BE2C (cell line): ENCODE measurements at regions not wholly inside any gene's neighbourhood (a gene's known extent, or its start where the extent isn't known, plus 50 kb on each side); places are given as distances from the start of the nearest gene placed in this dataset.

Source experiments
- DNase-seq: peaks from one replicate; pipeline ENCODE4 v3.0.0-alpha.2; 2020
- H3K27me3 ChIP-seq: fragments of 250-450 bp; sonication (Bioruptor Pico); 2 replicates; pipeline ENCODE4 v1.5.1; 2020; ENCODE audit warnings: mild to moderate bottlenecking
- H3K36me3 ChIP-seq: fragments of 250-450 bp; sonication (Bioruptor Pico); 2 replicates; pipeline ENCODE4 v1.5.1; 2020; ENCODE audit warnings: mild to moderate bottlenecking
- H3K4me1 ChIP-seq: fragments of 250-450 bp; sonication (Bioruptor Pico); 2 replicates; pipeline ENCODE4 v1.5.1; 2020
- H3K4me3 ChIP-seq: 2 replicates; pipeline ENCODE4 v1.5.1; 2011; ENCODE audit warnings: low read depth, low read length
- H3K9me3 ChIP-seq: fragments of 250-450 bp; sonication (Bioruptor Pico); 2 replicates; pipeline ENCODE4 v1.5.1; 2020
- CTCF ChIP-seq: IDR thresholded peaks from 2 replicates; pipeline ENCODE4 v1.5.1; 2012; ENCODE audit warnings: mild to moderate bottlenecking, low read depth, low read length

GRCh38 chr22:49627217-49628181 lies 200.2 kb downstream of the BRD1 start:
- Histone ChIP-seq H3K4me1 (no peaks in the 10 kb centered on the region), H3K9me3 (no peaks in the 10 kb centered on the region), H3K27me3 (no peaks in the 10 kb centered on the region; the same call in 1 of the 2 replicates), H3K36me3 (no peaks in the 10 kb centered on the region), H3K4me3 (no peak overlapping the region)
- DNase-seq = no peak
- TF ChIP-seq CTCF = no peak

GRCh38 chr22:49626361-49627216 lies 201.1 kb downstream of the BRD1 start:
- no peak overlapping the region for H3K4me3 ChIP-seq
- H3K4me1 ChIP-seq = no peaks in the 10 kb centered on the region
- DNase-seq = no peak
- TF ChIP-seq CTCF = no peak
- no peaks in the 10 kb centered on the region for H3K9me3 ChIP-seq
- H3K27me3 ChIP-seq = peaks cover 5% of the 10 kb centered on the region
- H3K36me3 ChIP-seq = no peaks in the 10 kb centered on the region

- Histone ChIP-seq H3K4me1 (no peaks in the 10 kb centered on the region), H3K27me3 (peaks cover 18% of the 10 kb centered on the region), H3K4me3 (no peak overlapping the region), H3K36me3 (no peaks in the 10 kb centered on the region), H3K9me3 (no peaks in the 10 kb centered on the region)
- no peak for TF ChIP-seq CTCF
- no peak for DNase-seq
Observed at GRCh38 chr22:49624421-49625177, 203.1 kb downstream of the BRD1 start.

- H3K27me3 ChIP-seq = peaks cover 23% of the 10 kb centered on the region
Observed at GRCh38 chr22:49623715-49624114, 204.0 kb downstream of the BRD1 start.

GRCh38 chr22:49623176-49623575 lies 204.5 kb downstream of the BRD1 start:
- H3K4me1 ChIP-seq = no peaks in the 10 kb centered on the region
- peaks cover 23% of the 10 kb centered on the region for H3K27me3 ChIP-seq
- no peaks in the 10 kb centered on the region for H3K9me3 ChIP-seq
- TF ChIP-seq CTCF = no peak
- no peaks in the 10 kb centered on the region for H3K36me3 ChIP-seq
- no peak for DNase-seq
- no peak overlapping the region for H3K4me3 ChIP-seq

More at GRCh38 chr22:49623715-49624114, 204.0 kb downstream of the BRD1 start:
- Histone ChIP-seq H3K9me3 (no peaks in the 10 kb centered on the region), H3K4me3 (no peak overlapping the region), H3K4me1 (no peaks in the 10 kb centered on the region), H3K36me3 (no peaks in the 10 kb centered on the region)
- TF ChIP-seq CTCF = no peak
- no peak for DNase-seq
